Neural crest cell (in vitro differentiated cells): ENCODE measurements at regions not wholly inside any gene's neighbourhood (a gene's known extent, or its start where the extent isn't known, plus 50 kb on each side); places are given as distances from the start of the nearest gene placed in this dataset.

Experiments
- DNase-seq: peaks from one replicate; pipeline ENCODE4 v3.0.0; 2021; ENCODE audit warnings: low read depth, mixed read lengths, low spot score
- H3K27ac Mint-ChIP-seq: one replicate; pipeline ENCODE4 v1.8.0; 2021; ENCODE audit warnings: mild to moderate bottlenecking, mixed read lengths; ENCODE audit not compliant: unreplicated experiment
- H3K27me3 Mint-ChIP-seq: 2 replicates; pipeline ENCODE4 v1.8.0; 2021; ENCODE audit warnings: low read depth, mild to moderate bottlenecking, mixed read lengths
- H3K36me3 Mint-ChIP-seq: 2 replicates; pipeline ENCODE4 v1.8.0; 2021; ENCODE audit warnings: low read depth, mild to moderate bottlenecking, mixed read lengths
- H3K4me1 Mint-ChIP-seq: 2 replicates; pipeline ENCODE4 v1.8.0; 2021; ENCODE audit warnings: mixed read lengths
- H3K4me3 Mint-ChIP-seq: one replicate; pipeline ENCODE4 v1.8.0; 2021; ENCODE audit warnings: mild to moderate bottlenecking, mixed read lengths
- H3K9me3 Mint-ChIP-seq: 2 replicates; pipeline ENCODE4 v1.8.0; 2021; ENCODE audit warnings: mixed read lengths
- CTCF ChIP-seq: fragments of 200-600 bp; sonication (generic); conservative IDR thresholded peaks from 2 replicates; pipeline ENCODE4 v1.5.0; 2021; ENCODE audit warnings: antibody characterized with exemption, mild to moderate bottlenecking

GRCh38 chrX:30060718-30061117 lies 154.6 kb upstream of the MAGEB2 start:
- peak; percentile 70 for TF ChIP-seq CTCF
- no peaks in the 10 kb centered on the region for H3K36me3 Mint-ChIP-seq
- no peak overlapping the region for H3K27ac Mint-ChIP-seq
- no peaks in the 10 kb centered on the region for H3K4me1 Mint-ChIP-seq
- no peaks in the 10 kb centered on the region for H3K9me3 Mint-ChIP-seq
- DNase-seq, result no peak
- no peaks in the 10 kb centered on the region for H3K27me3 Mint-ChIP-seq
- H3K4me3 Mint-ChIP-seq, result no peak overlapping the region

- DNase-seq, result no peak
- H3K27ac Mint-ChIP-seq, result no peak overlapping the region
- H3K36me3 Mint-ChIP-seq, result peaks cover 3% of the 10 kb centered on the region
- peaks cover 5% of the 10 kb centered on the region for H3K9me3 Mint-ChIP-seq
- no peak for TF ChIP-seq CTCF
- no peaks in the 10 kb centered on the region for H3K4me1 Mint-ChIP-seq
- no peaks in the 10 kb centered on the region for H3K27me3 Mint-ChIP-seq
- no peak overlapping the region for H3K4me3 Mint-ChIP-seq
Measured at GRCh38 chrX:30065226-30065625, 150.1 kb upstream of the MAGEB2 start.

- Mint-ChIP-seq H3K27ac (no peak overlapping the region), H3K4me3 (no peak overlapping the region), H3K36me3 (peaks cover 3% of the 10 kb centered on the region), H3K27me3 (no peaks in the 10 kb centered on the region), H3K4me1 (no peaks in the 10 kb centered on the region), H3K9me3 (peaks cover 7% of the 10 kb centered on the region)
- no peak for TF ChIP-seq CTCF
- DNase-seq, result no peak
Measured at GRCh38 chrX:30067677-30068076, 147.7 kb upstream of the MAGEB2 start.

- no peaks in the 10 kb centered on the region for H3K4me1 Mint-ChIP-seq
- no peak overlapping the region for H3K27ac Mint-ChIP-seq
- no peaks in the 10 kb centered on the region for H3K27me3 Mint-ChIP-seq
- no peak for DNase-seq
- H3K4me3 Mint-ChIP-seq, result no peak overlapping the region
- no peak for TF ChIP-seq CTCF
- no peaks in the 10 kb centered on the region for H3K36me3 Mint-ChIP-seq
- H3K9me3 Mint-ChIP-seq, result peaks cover 19% of the 10 kb centered on the region
Measured at GRCh38 chrX:30085571-30085970, 129.8 kb upstream of the MAGEB2 start.

GRCh38 chrX:30111431-30111830 lies 103.9 kb upstream of the MAGEB2 start:
- TF ChIP-seq CTCF, result no peak
- DNase-seq, result no peak
- Mint-ChIP-seq H3K4me3 (no peak overlapping the region), H3K27me3 (no peaks in the 10 kb centered on the region), H3K4me1 (no peaks in the 10 kb centered on the region), H3K9me3 (no peaks in the 10 kb centered on the region), H3K36me3 (no peaks in the 10 kb centered on the region), H3K27ac (no peak overlapping the region)

GRCh38 chrX:30141966-30142365 lies 73.4 kb upstream of the MAGEB2 start:
- no peaks in the 10 kb centered on the region for H3K36me3 Mint-ChIP-seq
- no peaks in the 10 kb centered on the region for H3K4me1 Mint-ChIP-seq
- no peak for DNase-seq
- H3K9me3 Mint-ChIP-seq, result no peaks in the 10 kb centered on the region
- no peak overlapping the region for H3K27ac Mint-ChIP-seq
- H3K4me3 Mint-ChIP-seq, result no peak overlapping the region
- H3K27me3 Mint-ChIP-seq, result no peaks in the 10 kb centered on the region
- peak; percentile 66 for TF ChIP-seq CTCF
